T-helper 17 cell (primary cell): ENCODE measurements at regions not wholly inside any gene's neighbourhood (a gene's known extent, or its start where the extent isn't known, plus 50 kb on each side); places are given as distances from the start of the nearest gene placed in this dataset.

Source experiments
- ATAC-seq: fragments of 150-1000 bp; cut with Tn5 transposase; 2 replicates; pipeline ENCODE4 v1.10.0; 2021; ENCODE audit warnings: mild to moderate bottlenecking, moderate library complexity
- DNase-seq, 3 donors: peaks; one replicate each; pipeline versions ENCODE4 v3.0.0 to v3.0.0-alpha.2; 2020 to 2021
- H3K9me3 ChIP-seq: one replicate; pipeline ENCODE4 v1.7.0; 2013; ENCODE audit warnings: low read length, mild to moderate bottlenecking; ENCODE audit not compliant: control insufficient read depth, poor library complexity, severe bottlenecking
- H3K27ac Mint-ChIP-seq: one replicate; pipeline ENCODE4 v1.8.0; 2022; ENCODE audit warnings: mild to moderate bottlenecking, moderate library complexity, mixed read lengths
- H3K27me3 Mint-ChIP-seq: one replicate; pipeline ENCODE4 v1.8.0; 2022; ENCODE audit warnings: mixed read lengths
- H3K36me3 Mint-ChIP-seq: one replicate; pipeline ENCODE4 v1.8.0; 2022; ENCODE audit warnings: low read depth, mixed read lengths
- H3K4me1 Mint-ChIP-seq: one replicate; pipeline ENCODE4 v1.8.0; 2022; ENCODE audit warnings: mild to moderate bottlenecking, mixed read lengths
- H3K4me3 Mint-ChIP-seq: one replicate; pipeline ENCODE4 v1.8.0; 2022; ENCODE audit warnings: mild to moderate bottlenecking, moderate library complexity, mixed read lengths

DNA sequence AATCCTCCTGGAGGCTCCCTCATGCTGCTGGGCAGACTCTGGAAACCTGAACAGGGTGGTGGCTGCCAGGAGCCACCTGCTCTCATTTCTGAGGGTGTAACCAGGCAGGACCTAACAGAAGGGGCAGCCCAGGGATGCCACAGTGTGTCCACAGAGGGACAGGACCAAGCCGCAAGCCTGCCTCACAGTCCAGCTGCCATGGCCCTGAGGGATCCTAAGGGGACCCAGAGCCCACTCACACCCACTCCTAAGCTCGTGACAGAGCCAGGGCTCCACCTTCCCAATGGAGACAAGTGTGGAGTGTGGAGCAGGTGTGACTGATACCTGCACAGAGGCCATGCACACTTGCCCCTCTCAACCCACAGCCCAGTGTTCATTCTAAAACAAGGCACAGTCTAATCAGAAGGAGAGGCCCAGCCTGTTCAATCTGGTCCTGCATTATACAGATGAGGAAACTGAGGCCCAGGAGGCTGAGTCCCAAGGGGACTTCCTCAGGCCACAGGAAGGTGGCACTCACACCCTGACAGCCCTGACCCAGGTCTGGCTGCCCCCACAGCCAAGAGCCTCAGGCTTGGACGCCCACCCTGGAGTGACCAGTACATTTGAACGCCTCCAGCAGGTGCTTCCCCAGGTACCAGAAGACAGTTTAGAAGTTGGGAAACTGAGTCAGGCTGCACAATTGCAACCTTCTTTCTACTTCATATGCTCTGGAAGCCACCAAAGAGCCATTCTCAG lies 220.1 kb downstream of the TUBA3C start:
- Mint-ChIP-seq H3K36me3 (peaks cover 4% of the 10 kb centered on the region), H3K4me3 (no peak overlapping the region), H3K27ac (no peak overlapping the region), H3K27me3 (no peaks in the 10 kb centered on the region), H3K4me1 (no peaks in the 10 kb centered on the region)
- ATAC-seq = no peak
- DNase-seq = no peak
- no peaks in the 10 kb centered on the region for H3K9me3 ChIP-seq

- ATAC-seq = no peak
- DNase-seq = no peak
- Mint-ChIP-seq H3K4me3 (no peak overlapping the region), H3K27ac (no peak overlapping the region), H3K27me3 (no peaks in the 10 kb centered on the region), H3K4me1 (no peaks in the 10 kb centered on the region), H3K36me3 (peaks cover 5% of the 10 kb centered on the region)
- no peaks in the 10 kb centered on the region for H3K9me3 ChIP-seq
Measured at GRCh38 chr13:18960637-18961227, 220.9 kb downstream of the TUBA3C start.

DNA sequence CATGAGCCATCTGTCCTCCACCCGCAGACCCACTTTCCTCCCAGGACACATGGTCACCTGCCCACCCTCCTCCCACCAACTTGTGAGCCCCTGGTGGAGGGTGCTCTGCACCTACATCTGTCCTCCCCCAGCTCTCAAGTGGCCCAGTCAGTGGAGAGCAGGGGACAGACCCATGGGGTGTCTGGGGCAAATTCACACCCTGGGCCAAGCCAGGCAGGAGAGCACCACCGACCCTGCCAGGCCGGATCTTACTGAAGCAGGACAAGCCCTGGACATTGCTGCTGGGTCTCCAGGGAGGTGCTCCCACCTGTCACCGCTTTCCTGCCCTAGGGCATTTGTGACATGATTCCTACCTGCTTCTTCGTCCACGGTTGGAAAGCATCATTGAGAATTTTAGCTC lies 221.6 kb downstream of the TUBA3C start:
- Mint-ChIP-seq H3K4me3 (no peak overlapping the region), H3K4me1 (no peaks in the 10 kb centered on the region), H3K27me3 (no peaks in the 10 kb centered on the region), H3K27ac (no peak overlapping the region), H3K36me3 (peaks cover 7% of the 10 kb centered on the region)
- no peak for DNase-seq
- ATAC-seq = no peak
- H3K9me3 ChIP-seq = no peaks in the 10 kb centered on the region

GRCh38 chr13:18959229-18959628 lies 222.4 kb downstream of the TUBA3C start:
- Mint-ChIP-seq H3K4me3 (no peak overlapping the region), H3K36me3 (peaks cover 7% of the 10 kb centered on the region), H3K27me3 (no peaks in the 10 kb centered on the region), H3K4me1 (no peaks in the 10 kb centered on the region), H3K27ac (no peak overlapping the region)
- no peaks in the 10 kb centered on the region for H3K9me3 ChIP-seq
- no peak for DNase-seq
- ATAC-seq = no peak

GRCh38 chr13:18956473-18957078 lies 225.0 kb downstream of the TUBA3C start:
- H3K27ac Mint-ChIP-seq = no peak overlapping the region
- no peaks in the 10 kb centered on the region for H3K4me1 Mint-ChIP-seq
- no peak for DNase-seq
- no peaks in the 10 kb centered on the region for H3K27me3 Mint-ChIP-seq
- ATAC-seq = no peak
- no peak overlapping the region for H3K4me3 Mint-ChIP-seq
- H3K36me3 Mint-ChIP-seq = peaks cover 7% of the 10 kb centered on the region
- no peaks in the 10 kb centered on the region for H3K9me3 ChIP-seq

GRCh38 chr13:18954254-18954653 lies 227.4 kb downstream of the TUBA3C start:
- no peak overlapping the region for H3K27ac Mint-ChIP-seq
- no peaks in the 10 kb centered on the region for H3K9me3 ChIP-seq
- DNase-seq = no peak
- peaks cover 7% of the 10 kb centered on the region for H3K36me3 Mint-ChIP-seq
- peaks cover 2% of the 10 kb centered on the region for H3K4me1 Mint-ChIP-seq
- no peaks in the 10 kb centered on the region for H3K27me3 Mint-ChIP-seq
- ATAC-seq = no peak
- H3K4me3 Mint-ChIP-seq = no peak overlapping the region

GRCh38 chr13:18953139-18953930 lies 228.3 kb downstream of the TUBA3C start:
- no peaks in the 10 kb centered on the region for H3K9me3 ChIP-seq
- DNase-seq (no peak), ATAC-seq (no peak)
- H3K27ac Mint-ChIP-seq = no peak overlapping the region
- H3K36me3 Mint-ChIP-seq = peaks cover 7% of the 10 kb centered on the region
- H3K27me3 Mint-ChIP-seq = no peaks in the 10 kb centered on the region
- peaks cover 2% of the 10 kb centered on the region for H3K4me1 Mint-ChIP-seq
- no peak overlapping the region for H3K4me3 Mint-ChIP-seq

- H3K4me1 Mint-ChIP-seq = peaks cover 6% of the 10 kb centered on the region
- DNase-seq (no peak), ATAC-seq (no peak)
- H3K36me3 Mint-ChIP-seq = peaks cover 12% of the 10 kb centered on the region
- no peaks in the 10 kb centered on the region for H3K27me3 Mint-ChIP-seq
- no peak overlapping the region for H3K27ac Mint-ChIP-seq
- H3K4me3 Mint-ChIP-seq = no peak overlapping the region
- H3K9me3 ChIP-seq = no peaks in the 10 kb centered on the region
Measured at GRCh38 chr13:18952225-18953016, 229.2 kb downstream of the TUBA3C start.

DNA sequence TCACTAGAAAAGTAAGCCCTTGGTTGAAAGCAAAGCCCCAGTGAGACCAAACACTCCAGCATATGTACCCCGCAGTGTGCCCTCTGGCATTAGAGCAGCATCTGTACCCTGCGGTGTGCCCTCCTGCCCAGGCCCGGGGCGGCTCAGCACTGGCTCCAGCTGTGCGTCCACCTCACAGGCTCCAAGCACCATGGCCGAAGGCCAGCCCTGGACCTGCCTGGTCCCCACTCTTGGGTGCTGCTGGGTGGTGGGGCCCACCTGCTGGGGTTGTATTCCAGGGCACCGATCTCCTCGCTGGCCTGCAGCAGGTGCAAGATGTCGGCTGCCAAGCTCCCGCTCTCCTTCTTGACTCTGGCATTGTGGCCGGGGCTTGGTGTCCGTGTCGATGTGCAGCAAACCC lies 230.2 kb downstream of the TUBA3C start:
- ATAC-seq (no peak), DNase-seq (no peak)
- Mint-ChIP-seq H3K4me3 (no peak overlapping the region), H3K4me1 (peaks cover 6% of the 10 kb centered on the region), H3K27ac (no peak overlapping the region), H3K36me3 (peaks cover 8% of the 10 kb centered on the region), H3K27me3 (no peaks in the 10 kb centered on the region)
- no peaks in the 10 kb centered on the region for H3K9me3 ChIP-seq

DNA sequence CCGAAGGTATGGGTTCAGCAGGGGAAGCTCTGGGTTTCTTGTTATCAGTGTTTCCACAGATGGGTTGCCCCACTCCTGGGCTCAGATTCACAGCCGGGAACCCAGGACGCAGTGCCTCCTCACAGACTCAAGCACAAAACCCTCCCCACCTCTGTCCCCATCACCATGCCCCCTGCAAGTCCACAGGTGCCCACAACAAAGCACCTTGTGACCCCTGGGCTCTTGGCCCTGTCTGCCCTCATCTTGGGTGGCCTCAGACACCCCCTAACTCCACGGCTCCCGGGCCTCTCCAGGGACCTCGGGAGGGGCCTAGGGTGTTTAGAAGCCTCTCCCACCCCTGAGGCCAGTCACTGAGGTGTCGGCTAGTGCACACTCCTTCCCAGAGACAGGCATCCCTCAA lies 231.7 kb downstream of the TUBA3C start:
- H3K4me1 Mint-ChIP-seq = peaks cover 6% of the 10 kb centered on the region
- H3K27me3 Mint-ChIP-seq = no peaks in the 10 kb centered on the region
- H3K27ac Mint-ChIP-seq = no peak overlapping the region
- no peak overlapping the region for H3K4me3 Mint-ChIP-seq
- no peak for DNase-seq
- ATAC-seq = no peak
- H3K36me3 Mint-ChIP-seq = peaks cover 5% of the 10 kb centered on the region
- H3K9me3 ChIP-seq = no peaks in the 10 kb centered on the region

- H3K27me3 Mint-ChIP-seq = no peaks in the 10 kb centered on the region
- no peak overlapping the region for H3K4me3 Mint-ChIP-seq
- DNase-seq (no peak), ATAC-seq (no peak)
- peaks cover 5% of the 10 kb centered on the region for H3K36me3 Mint-ChIP-seq
- no peaks in the 10 kb centered on the region for H3K9me3 ChIP-seq
- H3K27ac Mint-ChIP-seq = no peak overlapping the region
- peaks cover 6% of the 10 kb centered on the region for H3K4me1 Mint-ChIP-seq
Measured at GRCh38 chr13:18949489-18949761, 232.2 kb downstream of the TUBA3C start.

DNA sequence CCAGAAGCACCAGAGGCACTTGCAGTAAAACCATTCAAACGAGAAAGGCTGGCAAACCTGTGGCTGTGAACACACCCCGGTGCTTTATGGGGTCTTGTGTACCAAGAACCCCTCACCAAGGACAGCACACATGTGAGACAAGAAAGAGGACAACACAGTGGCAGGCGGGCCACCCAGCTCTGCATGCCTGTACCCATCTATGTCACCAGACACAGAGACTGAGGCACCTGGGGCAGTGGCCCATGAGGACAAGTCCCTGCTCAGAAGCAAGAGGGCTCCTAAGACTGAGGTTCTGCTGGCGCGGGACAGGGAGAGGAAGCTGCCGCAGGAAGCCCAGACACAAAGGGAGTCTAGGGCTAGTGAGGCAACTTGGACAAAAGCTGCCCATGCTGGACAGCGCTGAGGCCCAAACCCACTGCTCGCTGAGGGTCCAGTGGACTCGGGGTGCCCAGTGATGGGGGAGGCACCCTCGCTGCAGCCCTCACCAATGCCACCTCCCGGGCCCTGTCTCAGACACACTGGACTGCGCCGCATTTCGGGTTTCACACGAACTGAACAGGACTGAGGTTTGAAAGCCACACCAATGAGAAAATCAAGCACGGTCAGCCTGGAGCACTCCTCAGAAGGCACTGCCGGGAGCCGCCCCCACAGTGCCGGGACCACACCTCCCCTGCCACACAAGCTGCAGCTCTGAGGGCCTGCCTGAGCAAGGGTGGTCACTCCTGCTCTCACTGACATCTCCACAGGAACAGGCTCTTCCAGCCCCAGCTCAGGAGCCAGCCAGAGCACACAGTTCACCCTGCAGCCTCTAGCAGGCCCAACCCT lies 232.7 kb downstream of the TUBA3C start:
- H3K36me3 Mint-ChIP-seq = peaks cover 5% of the 10 kb centered on the region

More for the DNA sequence above, 232.7 kb downstream of the TUBA3C start:
- no peaks in the 10 kb centered on the region for H3K9me3 ChIP-seq
- H3K4me3 Mint-ChIP-seq = no peak overlapping the region
- DNase-seq (no peak), ATAC-seq (no peak)
- H3K27me3 Mint-ChIP-seq = no peaks in the 10 kb centered on the region
- H3K4me1 Mint-ChIP-seq = peaks cover 6% of the 10 kb centered on the region
- no peak overlapping the region for H3K27ac Mint-ChIP-seq
